Muscle of leg (tissue), 3 donors: ENCODE measurements at regions not wholly inside any gene's neighbourhood (a gene's known extent, or its start where the extent isn't known, plus 50 kb on each side); places are given as distances from the start of the nearest gene placed in this dataset.

Source experiments
- DNase-seq: peaks from one replicate; pipeline ENCODE4 v3.0.0; 2013
- H3K27ac ChIP-seq: one replicate; pipeline ENCODE4 v1.5.1; 2013; ENCODE audit warnings: mild to moderate bottlenecking, low read length, control low read depth
- H3K27me3 ChIP-seq: one replicate; pipeline ENCODE4 v1.6.1; 2013; ENCODE audit warnings: low read length; ENCODE audit not compliant: control insufficient read depth, insufficient read depth
- H3K36me3 ChIP-seq: one replicate; pipeline ENCODE4 v1.6.1; 2013; ENCODE audit warnings: low read length; ENCODE audit not compliant: control insufficient read depth, insufficient read depth
- H3K4me1 ChIP-seq: one replicate; pipeline ENCODE4 v1.6.1; 2013; ENCODE audit warnings: low read length; ENCODE audit not compliant: control insufficient read depth, insufficient read depth
- H3K4me3 ChIP-seq: one replicate; pipeline ENCODE4 v1.5.1; 2013; ENCODE audit warnings: low read length, control low read depth
- H3K9me3 ChIP-seq: replicated peaks from 2 replicates; pipeline ENCODE4 v1.6.1; 2013; ENCODE audit warnings: low read depth, low read length; ENCODE audit not compliant: control insufficient read depth
- whole genome bisulfite sequencing: methylation state at CpG from one replicate; pipeline ENCODE4 v1.1.5; 2013; ENCODE audit warnings: missing lambda C conversion rate; ENCODE audit not compliant: insufficient coverage; 5-methylcytosine and 5-hydroxymethylcytosine counted together

DNA sequence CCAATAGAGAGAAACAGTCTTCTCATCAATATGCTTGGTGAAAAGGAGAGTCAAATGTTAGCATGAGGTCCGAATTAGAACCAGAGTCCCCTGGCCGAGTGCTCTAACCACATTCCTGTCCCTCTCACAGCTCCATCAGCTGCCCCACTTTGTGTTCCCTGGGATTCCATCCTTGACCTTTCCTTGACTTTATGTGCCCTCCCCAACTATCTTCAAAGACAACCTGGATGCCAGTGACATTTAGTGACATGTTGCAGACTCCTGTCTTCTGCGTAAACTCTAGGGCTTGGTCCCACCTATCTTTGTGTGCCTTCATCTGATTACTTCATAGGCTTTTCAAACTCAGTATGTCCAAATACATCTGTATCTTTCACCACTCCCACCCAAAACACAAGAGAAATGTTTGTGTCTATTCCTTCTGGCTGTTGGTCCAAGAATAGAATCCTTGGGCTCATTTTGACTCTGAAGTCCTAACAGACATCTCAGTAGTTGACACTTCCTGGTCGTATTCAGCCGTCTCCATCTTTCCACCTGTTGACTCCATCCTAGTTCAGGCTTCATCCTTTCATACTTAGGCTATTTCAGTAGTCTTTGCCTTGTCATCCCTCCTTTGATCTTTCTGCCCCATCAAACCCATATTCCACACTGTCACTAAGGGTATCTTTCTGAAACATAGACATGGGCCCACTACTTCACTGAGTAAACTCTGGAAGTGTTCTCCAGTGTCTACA lies 101.4 kb upstream of the CD180 start:
- Histone ChIP-seq H3K4me1 (no peaks in the 10 kb centered on the region), H3K36me3 (no peaks in the 10 kb centered on the region), H3K9me3 (no peaks in the 10 kb centered on the region), H3K27me3 (no peaks in the 10 kb centered on the region), H3K27ac (no peak overlapping the region), H3K4me3 (no peak overlapping the region)
- no peak for DNase-seq
- 96% methylated on average over 5 of the region's 5 CpGs for WGBS

DNA sequence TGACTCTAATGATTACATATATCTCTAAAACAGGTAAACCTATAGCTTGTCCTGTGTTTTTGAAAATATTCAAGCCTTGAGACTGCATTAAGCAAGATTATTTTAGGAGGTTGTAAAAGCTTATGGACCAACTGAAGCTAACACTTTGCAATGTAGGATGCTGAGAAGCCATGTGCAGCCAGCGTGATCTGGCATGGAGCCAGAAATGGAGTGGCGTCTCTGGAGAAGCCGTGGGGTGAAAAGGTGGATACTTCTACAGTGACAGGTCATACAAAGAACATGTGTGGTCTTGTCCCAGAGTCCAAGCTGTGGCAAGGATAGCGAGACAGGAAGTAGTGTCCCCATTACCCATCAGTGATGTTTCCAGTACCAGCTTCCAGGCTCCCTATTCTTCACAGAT lies 100.8 kb upstream of the CD180 start:
- Histone ChIP-seq H3K36me3 (no peaks in the 10 kb centered on the region), H3K27me3 (no peaks in the 10 kb centered on the region), H3K4me1 (no peaks in the 10 kb centered on the region), H3K27ac (no peak overlapping the region), H3K9me3 (no peaks in the 10 kb centered on the region), H3K4me3 (no peak overlapping the region)
- no peak for DNase-seq
- 44% methylated on average over 3 of the region's 4 CpGs for WGBS

DNA sequence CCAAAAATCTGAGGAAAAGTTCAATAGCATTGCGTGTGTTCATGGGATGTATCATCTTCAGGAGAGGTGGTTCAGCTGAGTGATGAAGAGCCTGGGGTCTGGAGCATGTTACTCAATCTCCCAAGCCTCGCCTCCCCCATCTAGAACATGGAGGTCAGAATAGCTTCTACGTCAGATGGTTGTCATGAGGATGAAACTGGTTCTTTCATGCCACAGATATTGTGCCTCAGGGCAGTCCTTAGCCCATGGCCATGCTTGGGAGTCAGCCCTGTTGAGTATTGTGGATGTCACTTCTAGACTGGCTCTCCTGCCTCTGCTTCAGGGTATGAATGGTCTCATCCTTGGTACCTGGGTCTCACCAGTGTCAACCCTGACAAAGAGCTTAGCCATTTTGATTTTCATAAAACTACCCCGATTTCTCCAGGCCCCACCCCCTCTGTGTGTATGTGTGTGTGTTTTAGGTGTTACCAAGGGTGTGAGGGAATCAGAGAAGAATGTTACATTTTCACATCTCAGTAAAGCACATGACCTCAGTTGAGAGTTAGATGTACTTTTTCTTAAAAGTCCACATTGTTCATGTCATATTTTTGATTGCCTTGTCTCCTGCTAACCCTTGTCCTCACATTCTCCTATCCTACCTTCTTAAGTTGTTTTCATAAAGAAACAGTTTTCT lies 97.8 kb upstream of the CD180 start:
- H3K27me3 ChIP-seq, result no peaks in the 10 kb centered on the region
- H3K4me1 ChIP-seq, result peaks cover 7% of the 10 kb centered on the region
- DNase-seq, result no peak
- no peak overlapping the region for H3K4me3 ChIP-seq
- H3K9me3 ChIP-seq, result no peaks in the 10 kb centered on the region
- H3K27ac ChIP-seq, result no peak overlapping the region
- H3K36me3 ChIP-seq, result no peaks in the 10 kb centered on the region
- WGBS, result no CpG with 5 or more reads among the region's 4 CpGs

DNA sequence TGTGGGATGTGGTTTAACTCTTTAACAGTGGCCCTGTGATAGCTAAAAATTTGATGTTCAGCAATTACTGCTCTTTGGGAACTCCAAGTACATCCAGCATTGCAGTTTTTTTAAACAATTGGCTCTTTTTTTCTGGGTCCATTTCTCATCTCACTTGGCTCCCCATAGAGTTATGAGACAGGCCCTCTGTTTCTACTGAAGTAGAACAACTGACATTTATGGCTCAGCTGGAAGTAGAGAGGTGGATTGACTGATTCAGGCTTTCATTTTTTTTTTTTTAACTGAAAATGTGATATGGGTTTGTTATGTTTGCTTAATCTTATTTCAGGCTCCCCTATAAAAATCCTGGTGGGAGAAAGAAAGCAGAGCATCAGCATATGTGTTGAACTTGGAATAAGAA lies 96.6 kb upstream of the CD180 start:
- DNase-seq, result no peak
- Histone ChIP-seq H3K36me3 (no peaks in the 10 kb centered on the region), H3K27me3 (no peaks in the 10 kb centered on the region), H3K4me3 (no peak overlapping the region), H3K9me3 (no peaks in the 10 kb centered on the region), H3K27ac (no peak overlapping the region), H3K4me1 (peaks cover 10% of the 10 kb centered on the region)

- Histone ChIP-seq H3K9me3 (no peaks in the 10 kb centered on the region), H3K36me3 (no peaks in the 10 kb centered on the region), H3K4me1 (peaks cover 10% of the 10 kb centered on the region), H3K27me3 (no peaks in the 10 kb centered on the region), H3K27ac (no peak overlapping the region), H3K4me3 (no peak overlapping the region)
- no peak for DNase-seq
- 71% methylated on average over 1 of the region's 4 CpGs for WGBS
Measured at GRCh38 chr5:67292201-67292940, 95.8 kb upstream of the CD180 start.

- no peaks in the 10 kb centered on the region for H3K27me3 ChIP-seq
- H3K9me3 ChIP-seq, result no peaks in the 10 kb centered on the region
- no peak overlapping the region for H3K27ac ChIP-seq
- H3K36me3 ChIP-seq, result no peaks in the 10 kb centered on the region
- peaks cover 10% of the 10 kb centered on the region for H3K4me1 ChIP-seq
- H3K4me3 ChIP-seq, result no peak overlapping the region
- WGBS, result 100% methylated on average over 2 of the region's 7 CpGs
- no peak for DNase-seq
Measured at GRCh38 chr5:67291671-67292070, 95.1 kb upstream of the CD180 start.

DNA sequence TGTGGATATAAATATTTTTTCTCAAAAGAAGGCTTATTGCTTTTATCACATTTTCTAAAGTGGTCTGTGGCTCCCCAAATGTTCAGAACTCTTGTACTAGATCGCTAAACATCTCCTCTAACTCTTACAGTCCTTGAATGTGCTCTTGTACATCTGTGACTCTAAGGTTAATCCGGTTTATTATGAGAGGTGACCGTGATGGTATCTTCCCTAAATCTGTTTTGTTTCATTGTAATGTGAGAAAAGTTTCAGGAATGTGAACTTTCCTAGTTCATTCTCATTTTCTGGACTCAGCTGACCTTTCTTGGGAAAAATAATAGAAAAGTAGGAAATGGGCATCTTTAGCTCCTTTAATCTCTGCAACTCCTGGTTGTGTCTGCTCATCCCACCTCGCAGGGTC lies 94.5 kb upstream of the CD180 start:
- Histone ChIP-seq H3K4me3 (no peak overlapping the region), H3K27ac (no peak overlapping the region), H3K4me1 (peaks cover 10% of the 10 kb centered on the region), H3K36me3 (no peaks in the 10 kb centered on the region), H3K27me3 (no peaks in the 10 kb centered on the region), H3K9me3 (no peaks in the 10 kb centered on the region)
- no peak for DNase-seq
- WGBS, result 50% methylated on average over 1 of the region's 4 CpGs

- no peaks in the 10 kb centered on the region for H3K27me3 ChIP-seq
- peaks cover 10% of the 10 kb centered on the region for H3K4me1 ChIP-seq
- H3K4me3 ChIP-seq, result no peak overlapping the region
- WGBS, result 80% methylated on average over 1 of the region's 3 CpGs
- no peak for DNase-seq
- H3K9me3 ChIP-seq, result no peaks in the 10 kb centered on the region
- H3K36me3 ChIP-seq, result no peaks in the 10 kb centered on the region
- H3K27ac ChIP-seq, result no peak overlapping the region
Measured at GRCh38 chr5:67290655-67291054, 94.1 kb upstream of the CD180 start.

- Histone ChIP-seq H3K4me3 (no peak overlapping the region), H3K4me1 (peaks cover 10% of the 10 kb centered on the region), H3K27me3 (no peaks in the 10 kb centered on the region), H3K36me3 (no peaks in the 10 kb centered on the region), H3K9me3 (no peaks in the 10 kb centered on the region), H3K27ac (no peak overlapping the region)
- WGBS, result 48% methylated on average over 2 of the region's 4 CpGs
- peak; percentile 89 for DNase-seq
Measured at GRCh38 chr5:67289763-67290521, 93.3 kb upstream of the CD180 start.
